MM.1S (cell line): ENCODE measurements at regions not wholly inside any gene's neighbourhood (a gene's known extent, or its start where the extent isn't known, plus 50 kb on each side); places are given as distances from the start of the nearest gene placed in this dataset.
"Not testable (repeated sequence)": the region's sequence is repeated elsewhere in the genome, so short reads cannot be mapped to it uniquely, and the experiment has no call there.

Experiments
- DNase-seq: peaks from one replicate; pipeline ENCODE4 v3.0.0-alpha.2; 2015
- H2AFZ ChIP-seq: fragments of 300-600 bp; sonication (generic); 2 replicates; pipeline ENCODE4 v1.6.0; 2016; ENCODE audit warnings: antibody characterized with exemption, low read length
- H3F3A ChIP-seq: fragments of 300-600 bp; sonication (generic); 2 replicates; pipeline ENCODE4 v1.6.1; 2016; ENCODE audit warnings: mild to moderate bottlenecking, antibody characterized with exemption, low read length, moderate library complexity, mixed read lengths; ENCODE audit not compliant: insufficient read depth
- H3K27ac ChIP-seq: fragments of 300-600 bp; sonication (generic); 2 replicates; pipeline ENCODE4 v1.5.1; 2016; ENCODE audit warnings: mild to moderate bottlenecking, low read length
- H3K27me3 ChIP-seq: fragments of 300-600 bp; sonication (generic); replicated peaks from 2 replicates; pipeline ENCODE4 v1.6.0; 2016; ENCODE audit warnings: low read length; ENCODE audit not compliant: insufficient read depth
- H3K36me3 ChIP-seq: fragments of 300-600 bp; sonication (generic); replicated peaks from 2 replicates; pipeline ENCODE4 v1.6.1; 2016; ENCODE audit warnings: mild to moderate bottlenecking, low read length, mixed read lengths; ENCODE audit not compliant: insufficient read depth
- H3K4me1 ChIP-seq: fragments of 300-600 bp; sonication (generic); 2 replicates; pipeline ENCODE4 v1.6.1; 2016; ENCODE audit warnings: low read length, mixed read lengths
- H3K4me2 ChIP-seq: fragments of 300-600 bp; sonication (generic); 2 replicates; pipeline ENCODE4 v1.6.0; 2016; ENCODE audit warnings: low read depth, low read length
- H3K4me3 ChIP-seq: fragments of 300-600 bp; sonication (generic); 2 replicates; pipeline ENCODE4 v1.5.1; 2016; ENCODE audit warnings: low read length, mixed read lengths
- H3K79me2 ChIP-seq: fragments of 300-600 bp; sonication (generic); 2 replicates; pipeline ENCODE4 v1.6.1; 2016; ENCODE audit warnings: mixed run types, low read length, mixed read lengths
- H3K9ac ChIP-seq: fragments of 300-600 bp; sonication (generic); 2 replicates; pipeline ENCODE4 v1.6.1; 2016; ENCODE audit warnings: low read length, mixed read lengths
- H3K9me2 ChIP-seq: fragments of 300-600 bp; sonication (generic); replicated peaks from 2 replicates; pipeline ENCODE4 v1.6.1; 2016; ENCODE audit warnings: mild to moderate bottlenecking, low read length, mixed read lengths; ENCODE audit not compliant: insufficient read depth
- H3K9me3 ChIP-seq: fragments of 300-600 bp; sonication (generic); replicated peaks from 2 replicates; pipeline ENCODE4 v1.6.1; 2016; ENCODE audit warnings: mild to moderate bottlenecking, low read length, mixed read lengths; ENCODE audit not compliant: insufficient read depth
- H4K20me1 ChIP-seq: fragments of 300-600 bp; sonication (generic); 2 replicates; pipeline ENCODE4 v1.6.1; 2016; ENCODE audit warnings: mild to moderate bottlenecking, low read length, moderate library complexity, mixed read lengths; ENCODE audit not compliant: insufficient read depth
- EZH2 ChIP-seq: fragments of 300-600 bp; sonication (generic); optimal IDR thresholded peaks from 2 replicates; pipeline ENCODE3; 2017; ENCODE audit warnings: low read depth, mild to moderate bottlenecking, antibody characterized with exemption, low read length, mixed read lengths
- EZH2phosphoT487 ChIP-seq: fragments of 300-600 bp; sonication (generic); IDR thresholded peaks from 2 replicates; pipeline ENCODE4 v1.6.1; 2018; ENCODE audit warnings: antibody characterized with exemption, low read length
- TF ChIP-seq, protein P1 (sequence below): fragments of 300-600 bp; sonication (generic); IDR thresholded peaks from 2 replicates; pipeline ENCODE4 v1.5.1; 2016; ENCODE audit warnings: antibody characterized with exemption, low read length, mixed read lengths

GRCh38 chr17:64781014-64781756 lies 119.1 kb upstream of the SMURF2 start:
- peak; percentile 34 for DNase-seq
- no peaks in the 10 kb centered on the region for H4K20me1 ChIP-seq
- no peaks in the 10 kb centered on the region for H3K9me2 ChIP-seq
- H3K79me2 ChIP-seq: no peaks in the 10 kb centered on the region
- peaks cover 10% of the 10 kb centered on the region; the same call in 1 of the 2 replicates for H3F3A ChIP-seq
- peaks cover 19% of the 10 kb centered on the region for H3K27me3 ChIP-seq
- TF ChIP-seq, protein P1, sequence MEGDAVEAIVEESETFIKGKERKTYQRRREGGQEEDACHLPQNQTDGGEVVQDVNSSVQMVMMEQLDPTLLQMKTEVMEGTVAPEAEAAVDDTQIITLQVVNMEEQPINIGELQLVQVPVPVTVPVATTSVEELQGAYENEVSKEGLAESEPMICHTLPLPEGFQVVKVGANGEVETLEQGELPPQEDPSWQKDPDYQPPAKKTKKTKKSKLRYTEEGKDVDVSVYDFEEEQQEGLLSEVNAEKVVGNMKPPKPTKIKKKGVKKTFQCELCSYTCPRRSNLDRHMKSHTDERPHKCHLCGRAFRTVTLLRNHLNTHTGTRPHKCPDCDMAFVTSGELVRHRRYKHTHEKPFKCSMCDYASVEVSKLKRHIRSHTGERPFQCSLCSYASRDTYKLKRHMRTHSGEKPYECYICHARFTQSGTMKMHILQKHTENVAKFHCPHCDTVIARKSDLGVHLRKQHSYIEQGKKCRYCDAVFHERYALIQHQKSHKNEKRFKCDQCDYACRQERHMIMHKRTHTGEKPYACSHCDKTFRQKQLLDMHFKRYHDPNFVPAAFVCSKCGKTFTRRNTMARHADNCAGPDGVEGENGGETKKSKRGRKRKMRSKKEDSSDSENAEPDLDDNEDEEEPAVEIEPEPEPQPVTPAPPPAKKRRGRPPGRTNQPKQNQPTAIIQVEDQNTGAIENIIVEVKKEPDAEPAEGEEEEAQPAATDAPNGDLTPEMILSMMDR: no peak
- no peak overlapping the region for H2AFZ ChIP-seq
- no peak overlapping the region for H3K27ac ChIP-seq
- H3K9ac ChIP-seq: no peak overlapping the region
- H3K9me3 ChIP-seq: no peaks in the 10 kb centered on the region
- H3K4me1 ChIP-seq: 0 out of 2 replicates have a peak, but pooled peaks cover 6% of the 10 kb centered on the region
- peak overlapping the region; percentile 55 for H3K4me3 ChIP-seq
- peak overlapping the region; percentile 87 for H3K4me2 ChIP-seq
- H3K36me3 ChIP-seq: no peaks in the 10 kb centered on the region

- Histone ChIP-seq H3K27ac (no peak overlapping the region), H3K27me3 (peaks cover 19% of the 10 kb centered on the region), H3K9ac (no peak overlapping the region; the same call in 1 of the 2 replicates)
Observed at GRCh38 chr17:64780096-64781013, 118.2 kb upstream of the SMURF2 start.

GRCh38 chr17:64779376-64780095 lies 117.4 kb upstream of the SMURF2 start:
- H3K9me2 ChIP-seq: no peaks in the 10 kb centered on the region
- peak overlapping the region; percentile 55 for H3K4me3 ChIP-seq
- no peak for TF ChIP-seq EZH2phosphoT487
- no peaks in the 10 kb centered on the region for H3K36me3 ChIP-seq
- H3K9me3 ChIP-seq: no peaks in the 10 kb centered on the region
- no peaks in the 10 kb centered on the region for H3K79me2 ChIP-seq
- H3K9ac ChIP-seq: no peak overlapping the region
- peaks cover 10% of the 10 kb centered on the region; the same call in 1 of the 2 replicates for H3F3A ChIP-seq
- H2AFZ ChIP-seq: no peak overlapping the region
- peaks cover 8% of the 10 kb centered on the region; the same call in 1 of the 2 replicates for H3K4me1 ChIP-seq
- H3K27me3 ChIP-seq: peaks cover 19% of the 10 kb centered on the region
- no peak overlapping the region for H3K27ac ChIP-seq
- no peak for DNase-seq
- H3K4me2 ChIP-seq: peak overlapping the region; percentile 87; the same call in 1 of the 2 replicates
- no peaks in the 10 kb centered on the region for H4K20me1 ChIP-seq

More at GRCh38 chr17:64780096-64781013, 118.2 kb upstream of the SMURF2 start:
- no peaks in the 10 kb centered on the region for H3K79me2 ChIP-seq
- H3K4me1 ChIP-seq: 0 out of 2 replicates have a peak, but pooled peaks cover 6% of the 10 kb centered on the region
- DNase-seq: peak; percentile 65
- no peaks in the 10 kb centered on the region for H3K9me3 ChIP-seq
- 0 out of 2 replicates have a peak overlapping the region, but pooled peaks have one; percentile 35 for H2AFZ ChIP-seq
- no peaks in the 10 kb centered on the region for H3K36me3 ChIP-seq
- H3K4me2 ChIP-seq: peak overlapping the region; percentile 87
- TF ChIP-seq EZH2 (no peak), EZH2phosphoT487 (no peak)
- TF ChIP-seq, protein P1: no peak
- H3K4me3 ChIP-seq: peak overlapping the region; percentile 55
- no peaks in the 10 kb centered on the region for H4K20me1 ChIP-seq
- no peaks in the 10 kb centered on the region for H3K9me2 ChIP-seq
- H3F3A ChIP-seq: peaks cover 10% of the 10 kb centered on the region; the same call in 1 of the 2 replicates

GRCh38 chr17:64779098-64779375 lies 116.9 kb upstream of the SMURF2 start:
- not testable (repeated sequence) for H3K9me2 ChIP-seq, H3K9ac ChIP-seq, H3K79me2 ChIP-seq, H2AFZ ChIP-seq, H4K20me1 ChIP-seq, H3K27ac ChIP-seq, H3K36me3 ChIP-seq, H3F3A ChIP-seq, DNase-seq, H3K9me3 ChIP-seq, H3K4me3 ChIP-seq
- H3K4me1 ChIP-seq: peaks cover 11% of the 10 kb centered on the region; the same call in 1 of the 2 replicates
- H3K27me3 ChIP-seq: peaks cover 19% of the 10 kb centered on the region
- peak overlapping the region; percentile 18; the same call in 1 of the 2 replicates for H3K4me2 ChIP-seq
